Endodermal cell (in vitro differentiated cells): ENCODE measurements at regions not wholly inside any gene's neighbourhood (a gene's known extent, or its start where the extent isn't known, plus 50 kb on each side); places are given as distances from the start of the nearest gene placed in this dataset.

Experiments used
- DNase-seq: peaks from one replicate; pipeline ENCODE4 v3.0.0-alpha.2; 2017
- H3K27ac ChIP-seq: 2 replicates; pipeline ENCODE4 v1.5.1; 2013; ENCODE audit warnings: mild to moderate bottlenecking, low read depth, low read length, moderate library complexity
- H3K27me3 ChIP-seq: 2 replicates; pipeline ENCODE4 v1.6.1; 2013; ENCODE audit warnings: mild to moderate bottlenecking, low read length, moderate library complexity; ENCODE audit not compliant: insufficient read depth, control insufficient read depth, poor library complexity, severe bottlenecking
- H3K36me3 ChIP-seq: 2 replicates; pipeline ENCODE4 v1.7.0; 2013; ENCODE audit warnings: mild to moderate bottlenecking, low read length, moderate library complexity; ENCODE audit not compliant: control insufficient read depth, insufficient read depth
- H3K4me1 ChIP-seq: one replicate; pipeline ENCODE4 v1.7.0; 2013; ENCODE audit warnings: low read length; ENCODE audit not compliant: control insufficient read depth, insufficient read depth
- H3K4me3 ChIP-seq: 2 replicates; pipeline ENCODE4 v1.5.1; 2013; ENCODE audit warnings: mild to moderate bottlenecking, low read length, moderate library complexity
- H3K9ac ChIP-seq: 2 replicates; pipeline ENCODE4 v1.6.1; 2013; ENCODE audit warnings: mild to moderate bottlenecking, low read length, moderate library complexity; ENCODE audit not compliant: poor library complexity, severe bottlenecking; ENCODE audit errors: extremely low read depth
- H3K9me3 ChIP-seq: 2 replicates; pipeline ENCODE4 v1.6.1; 2013; ENCODE audit warnings: mild to moderate bottlenecking, low read length, moderate library complexity; ENCODE audit not compliant: control insufficient read depth
- H3K27ac Mint-ChIP-seq: 2 replicates; pipeline ENCODE4 v1.8.0; 2020; ENCODE audit warnings: mixed read lengths
- H3K27me3 Mint-ChIP-seq: 2 replicates; pipeline ENCODE4 v1.8.0; 2021; ENCODE audit warnings: mild to moderate bottlenecking, mixed read lengths; ENCODE audit not compliant: insufficient read depth
- H3K36me3 Mint-ChIP-seq: 2 replicates; pipeline ENCODE4 v1.8.0; 2020; ENCODE audit warnings: low read depth, mixed read lengths
- H3K4me1 Mint-ChIP-seq: 2 replicates; pipeline ENCODE4 v1.8.0; 2020; ENCODE audit warnings: mixed read lengths
- H3K4me3 Mint-ChIP-seq: 2 replicates; pipeline ENCODE4 v1.8.0; 2020; ENCODE audit warnings: mild to moderate bottlenecking, moderate library complexity, mixed read lengths
- H3K9me3 Mint-ChIP-seq: 2 replicates; pipeline ENCODE4 v1.8.0; 2020; ENCODE audit warnings: mild to moderate bottlenecking, mixed read lengths
- WGBS, 2 experiments: methylation state at CpG; one replicate each; pipeline versions ENCODE4 v1.1.5 to v1.1.7; 2013; ENCODE audit warnings: missing lambda C conversion rate in 2 of 2, mixed read lengths in 1 of 2; ENCODE audit not compliant: insufficient coverage in 1 of 2, insufficient read length in 1 of 2; 5-methylcytosine and 5-hydroxymethylcytosine counted together
- TF ChIP-seq, protein P1 (sequence below): fragments of 200-600 bp; sonication (generic); conservative IDR thresholded peaks from 2 replicates; pipeline ENCODE4 v1.5.0; 2021; ENCODE audit warnings: antibody characterized with exemption, mild to moderate bottlenecking

DNA sequence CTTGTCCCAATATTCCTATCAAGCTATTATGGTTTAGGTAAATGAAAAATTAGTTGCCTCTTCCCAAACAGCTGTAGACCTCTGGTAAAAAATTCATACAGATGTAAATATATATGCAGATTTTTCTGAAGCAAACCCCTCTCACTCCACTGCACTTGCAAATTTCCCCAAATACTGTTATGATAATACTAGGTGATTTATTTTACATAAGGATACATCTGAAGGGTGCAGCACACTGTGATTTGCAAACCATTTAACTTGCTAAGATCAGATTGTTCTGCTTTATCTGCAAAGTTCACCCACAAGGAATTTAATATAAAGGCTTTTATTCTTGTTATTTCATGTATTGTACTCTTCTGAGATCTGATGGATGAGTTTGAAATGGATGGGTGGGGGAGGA lies 177.0 kb downstream of the GPAT3 start:
- Histone ChIP-seq H3K9me3 (no peaks in the 10 kb centered on the region), H3K27ac (no peak overlapping the region), H3K27me3 (no peaks in the 10 kb centered on the region), H3K9ac (no peak overlapping the region), H3K4me3 (no peak overlapping the region), H3K4me1 (no peaks in the 10 kb centered on the region), H3K36me3 (no peaks in the 10 kb centered on the region)
- H3K9me3 Mint-ChIP-seq: no peaks in the 10 kb centered on the region
- no peaks in the 10 kb centered on the region for H3K36me3 Mint-ChIP-seq
- no peaks in the 10 kb centered on the region for H3K27me3 Mint-ChIP-seq
- H3K4me3 Mint-ChIP-seq: no peak overlapping the region
- TF ChIP-seq, protein P1, sequence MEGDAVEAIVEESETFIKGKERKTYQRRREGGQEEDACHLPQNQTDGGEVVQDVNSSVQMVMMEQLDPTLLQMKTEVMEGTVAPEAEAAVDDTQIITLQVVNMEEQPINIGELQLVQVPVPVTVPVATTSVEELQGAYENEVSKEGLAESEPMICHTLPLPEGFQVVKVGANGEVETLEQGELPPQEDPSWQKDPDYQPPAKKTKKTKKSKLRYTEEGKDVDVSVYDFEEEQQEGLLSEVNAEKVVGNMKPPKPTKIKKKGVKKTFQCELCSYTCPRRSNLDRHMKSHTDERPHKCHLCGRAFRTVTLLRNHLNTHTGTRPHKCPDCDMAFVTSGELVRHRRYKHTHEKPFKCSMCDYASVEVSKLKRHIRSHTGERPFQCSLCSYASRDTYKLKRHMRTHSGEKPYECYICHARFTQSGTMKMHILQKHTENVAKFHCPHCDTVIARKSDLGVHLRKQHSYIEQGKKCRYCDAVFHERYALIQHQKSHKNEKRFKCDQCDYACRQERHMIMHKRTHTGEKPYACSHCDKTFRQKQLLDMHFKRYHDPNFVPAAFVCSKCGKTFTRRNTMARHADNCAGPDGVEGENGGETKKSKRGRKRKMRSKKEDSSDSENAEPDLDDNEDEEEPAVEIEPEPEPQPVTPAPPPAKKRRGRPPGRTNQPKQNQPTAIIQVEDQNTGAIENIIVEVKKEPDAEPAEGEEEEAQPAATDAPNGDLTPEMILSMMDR: no peak
- peaks cover 2% of the 10 kb centered on the region for H3K4me1 Mint-ChIP-seq
- DNase-seq: no peak
- H3K27ac Mint-ChIP-seq: no peak overlapping the region

DNA sequence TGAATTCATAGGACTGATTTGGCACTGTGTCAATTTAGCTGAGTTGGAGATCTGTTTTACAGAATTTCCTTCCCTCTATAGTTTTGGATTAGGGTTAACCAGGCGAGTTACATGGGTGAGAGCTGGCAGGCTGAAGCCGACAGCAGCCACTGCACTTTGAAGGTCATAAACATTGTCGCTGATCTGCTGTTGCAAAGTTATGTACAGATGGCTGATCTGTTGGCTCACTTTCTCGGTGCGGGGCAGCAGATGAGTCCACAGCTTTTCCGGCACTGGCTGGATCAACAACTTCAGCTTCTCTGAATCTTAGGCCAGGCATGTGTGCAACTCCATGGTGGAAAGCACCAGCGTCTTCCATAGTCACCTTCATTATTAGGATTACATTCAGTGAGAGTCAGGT lies 173.7 kb downstream of the GPAT3 start:
- Histone ChIP-seq H3K4me1 (no peaks in the 10 kb centered on the region), H3K27ac (no peak overlapping the region), H3K4me3 (no peak overlapping the region), H3K27me3 (no peaks in the 10 kb centered on the region), H3K36me3 (no peaks in the 10 kb centered on the region), H3K9ac (no peak overlapping the region), H3K9me3 (no peaks in the 10 kb centered on the region)
- Mint-ChIP-seq H3K9me3 (no peaks in the 10 kb centered on the region), H3K4me1 (peaks cover 4% of the 10 kb centered on the region), H3K36me3 (no peaks in the 10 kb centered on the region), H3K27ac (no peak overlapping the region), H3K27me3 (no peaks in the 10 kb centered on the region), H3K4me3 (no peak overlapping the region)
- WGBS, 2 experiments: 94 to 95% methylated on average over 7 of the region's 7 CpGs
- no peak for DNase-seq
- TF ChIP-seq, protein P1: no peak

DNA sequence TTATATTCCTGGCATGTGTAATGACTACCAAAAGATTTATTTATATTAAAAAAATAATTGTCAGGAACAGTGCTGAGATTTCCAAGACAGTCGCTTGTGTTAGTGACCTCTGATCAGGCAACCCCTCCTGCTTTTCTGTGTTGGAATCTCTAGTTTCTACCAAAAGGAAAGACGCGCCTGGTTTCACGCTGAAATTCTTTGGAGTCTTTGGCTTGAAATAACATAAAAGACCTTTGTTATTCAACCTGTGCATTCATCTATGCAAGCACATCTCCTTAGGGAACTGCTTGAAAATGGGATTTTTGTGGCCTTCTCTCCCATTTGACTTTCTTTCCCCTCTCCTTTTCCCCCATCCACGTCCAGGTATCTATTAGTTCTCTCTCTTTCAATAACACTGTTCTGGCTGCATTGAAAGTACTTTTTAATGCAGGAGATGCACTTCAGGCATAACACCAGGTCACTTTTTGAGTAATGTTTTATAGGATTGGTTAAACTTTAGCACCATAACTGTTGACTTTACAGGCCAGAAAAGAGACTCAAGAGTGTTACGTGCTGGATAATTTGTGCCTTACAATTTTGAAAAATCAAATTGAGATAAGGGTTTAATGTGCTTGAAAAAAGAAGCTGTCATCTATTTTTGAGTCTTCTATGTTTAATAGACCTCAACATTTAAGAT lies 172.7 kb downstream of the GPAT3 start:
- no peak overlapping the region for H3K27ac ChIP-seq
- H3K36me3 ChIP-seq: no peaks in the 10 kb centered on the region
- no peak for DNase-seq
- TF ChIP-seq, protein P1: no peak
- Mint-ChIP-seq H3K4me1 (peaks cover 4% of the 10 kb centered on the region), H3K27ac (no peak overlapping the region), H3K27me3 (no peaks in the 10 kb centered on the region), H3K9me3 (no peaks in the 10 kb centered on the region), H3K4me3 (no peak overlapping the region), H3K36me3 (no peaks in the 10 kb centered on the region)
- no peak overlapping the region for H3K9ac ChIP-seq
- no peaks in the 10 kb centered on the region for H3K9me3 ChIP-seq
- no peaks in the 10 kb centered on the region for H3K27me3 ChIP-seq
- H3K4me3 ChIP-seq: no peak overlapping the region
- no peaks in the 10 kb centered on the region for H3K4me1 ChIP-seq
- 59 to 68% methylated on average over 4 to 6 of the region's 6 CpGs for WGBS, 2 experiments
